HG02623 (cell line): ENCODE measurements at regions not wholly inside any gene's neighbourhood (a gene's known extent, or its start where the extent isn't known, plus 50 kb on each side); places are given as distances from the start of the nearest gene placed in this dataset.

Source experiments
- ATAC-seq: cut with Tn5 transposase; IDR thresholded peaks from one replicate; pipeline ENCODE4 v1.9.1; 2021; ENCODE audit warnings: moderate library complexity; ENCODE audit not compliant: unreplicated experiment

- no peak for ATAC-seq
Observed at GRCh38 chr10:121217331-121217730, 366.2 kb downstream of the WDR11 start.

- no peak for ATAC-seq
Observed at GRCh38 chr10:121221072-121221471, 369.9 kb downstream of the WDR11 start.

GRCh38 chr10:121221991-121222390 lies 370.8 kb downstream of the WDR11 start:
- no peak for ATAC-seq

GRCh38 chr10:121222842-121223241 lies 371.7 kb downstream of the WDR11 start:
- no peak for ATAC-seq

- ATAC-seq, result no peak
Observed at GRCh38 chr10:121231079-121231478, 367.2 kb downstream of the FGFR2 start.

GRCh38 chr10:121232494-121232893 lies 365.8 kb downstream of the FGFR2 start:
- ATAC-seq, result no peak

GRCh38 chr10:121235692-121236091 lies 362.6 kb downstream of the FGFR2 start:
- ATAC-seq, result no peak

- no peak for ATAC-seq
Observed at GRCh38 chr10:121236621-121237020, 361.6 kb downstream of the FGFR2 start.

GRCh38 chr10:121237718-121238117 lies 360.5 kb downstream of the FGFR2 start:
- no peak for ATAC-seq

- no peak for ATAC-seq
Observed at GRCh38 chr10:121240011-121240410, 358.2 kb downstream of the FGFR2 start.

GRCh38 chr10:121240556-121240955 lies 357.7 kb downstream of the FGFR2 start:
- no peak for ATAC-seq

GRCh38 chr10:121241337-121241736 lies 356.9 kb downstream of the FGFR2 start:
- no peak for ATAC-seq

GRCh38 chr10:121242741-121243608 lies 355.3 kb downstream of the FGFR2 start:
- ATAC-seq, result no peak

GRCh38 chr10:121243609-121244241 lies 354.5 kb downstream of the FGFR2 start:
- ATAC-seq, result no peak

- ATAC-seq, result no peak
Observed at GRCh38 chr10:121244818-121245217, 353.4 kb downstream of the FGFR2 start.

- ATAC-seq, result no peak
Observed at GRCh38 chr10:121245754-121246153, 352.5 kb downstream of the FGFR2 start.

GRCh38 chr10:121248266-121248665 lies 350.0 kb downstream of the FGFR2 start:
- no peak for ATAC-seq

GRCh38 chr10:121250995-121251764 lies 347.1 kb downstream of the FGFR2 start:
- no peak for ATAC-seq

GRCh38 chr10:121252756-121253155 lies 345.5 kb downstream of the FGFR2 start:
- no peak for ATAC-seq

GRCh38 chr10:121260377-121260776 lies 337.9 kb downstream of the FGFR2 start:
- ATAC-seq, result no peak

GRCh38 chr10:121261665-121262064 lies 336.6 kb downstream of the FGFR2 start:
- ATAC-seq, result no peak
